GM10266 (cell line): ENCODE measurements at regions not wholly inside any gene's neighbourhood (a gene's known extent, or its start where the extent isn't known, plus 50 kb on each side); places are given as distances from the start of the nearest gene placed in this dataset.
"Not testable (repeated sequence)": the region's sequence is repeated elsewhere in the genome, so short reads cannot be mapped to it uniquely, and the experiment has no call there.

Experiments
- DNase-seq: peaks from one replicate; pipeline ENCODE4 v3.0.0; 2012; ENCODE audit errors: extremely low spot score
- TF ChIP-seq, protein P1 (sequence below): IDR thresholded peaks from 2 replicates; pipeline ENCODE4 v1.5.1; 2012; ENCODE audit warnings: mild to moderate bottlenecking, low read depth; ENCODE audit not compliant: control insufficient read depth, insufficient read depth; ENCODE audit errors: missing control alignments

DNA sequence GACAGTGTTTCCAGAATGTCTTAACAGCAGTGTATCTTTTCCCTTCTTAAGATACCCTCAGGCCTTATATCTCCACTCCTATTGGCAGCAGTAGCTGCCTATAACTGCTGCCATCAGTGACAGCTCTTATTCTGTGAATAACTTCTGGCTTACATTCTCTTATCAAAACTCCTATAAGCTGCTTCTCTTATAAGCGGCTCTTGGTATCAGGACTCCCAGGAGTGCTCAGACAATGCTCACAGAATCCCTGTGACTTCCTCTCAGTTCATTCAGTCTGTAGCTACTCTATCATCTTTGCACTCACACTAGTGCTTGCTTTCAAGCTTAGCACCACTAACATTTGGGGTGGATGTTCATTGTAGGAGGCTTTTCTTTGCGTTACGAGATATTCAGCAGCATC lies 143.7 kb upstream of the CDH7 start:
- TF ChIP-seq, protein P1, sequence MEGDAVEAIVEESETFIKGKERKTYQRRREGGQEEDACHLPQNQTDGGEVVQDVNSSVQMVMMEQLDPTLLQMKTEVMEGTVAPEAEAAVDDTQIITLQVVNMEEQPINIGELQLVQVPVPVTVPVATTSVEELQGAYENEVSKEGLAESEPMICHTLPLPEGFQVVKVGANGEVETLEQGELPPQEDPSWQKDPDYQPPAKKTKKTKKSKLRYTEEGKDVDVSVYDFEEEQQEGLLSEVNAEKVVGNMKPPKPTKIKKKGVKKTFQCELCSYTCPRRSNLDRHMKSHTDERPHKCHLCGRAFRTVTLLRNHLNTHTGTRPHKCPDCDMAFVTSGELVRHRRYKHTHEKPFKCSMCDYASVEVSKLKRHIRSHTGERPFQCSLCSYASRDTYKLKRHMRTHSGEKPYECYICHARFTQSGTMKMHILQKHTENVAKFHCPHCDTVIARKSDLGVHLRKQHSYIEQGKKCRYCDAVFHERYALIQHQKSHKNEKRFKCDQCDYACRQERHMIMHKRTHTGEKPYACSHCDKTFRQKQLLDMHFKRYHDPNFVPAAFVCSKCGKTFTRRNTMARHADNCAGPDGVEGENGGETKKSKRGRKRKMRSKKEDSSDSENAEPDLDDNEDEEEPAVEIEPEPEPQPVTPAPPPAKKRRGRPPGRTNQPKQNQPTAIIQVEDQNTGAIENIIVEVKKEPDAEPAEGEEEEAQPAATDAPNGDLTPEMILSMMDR, result no peak
- DNase-seq, result no peak

DNA sequence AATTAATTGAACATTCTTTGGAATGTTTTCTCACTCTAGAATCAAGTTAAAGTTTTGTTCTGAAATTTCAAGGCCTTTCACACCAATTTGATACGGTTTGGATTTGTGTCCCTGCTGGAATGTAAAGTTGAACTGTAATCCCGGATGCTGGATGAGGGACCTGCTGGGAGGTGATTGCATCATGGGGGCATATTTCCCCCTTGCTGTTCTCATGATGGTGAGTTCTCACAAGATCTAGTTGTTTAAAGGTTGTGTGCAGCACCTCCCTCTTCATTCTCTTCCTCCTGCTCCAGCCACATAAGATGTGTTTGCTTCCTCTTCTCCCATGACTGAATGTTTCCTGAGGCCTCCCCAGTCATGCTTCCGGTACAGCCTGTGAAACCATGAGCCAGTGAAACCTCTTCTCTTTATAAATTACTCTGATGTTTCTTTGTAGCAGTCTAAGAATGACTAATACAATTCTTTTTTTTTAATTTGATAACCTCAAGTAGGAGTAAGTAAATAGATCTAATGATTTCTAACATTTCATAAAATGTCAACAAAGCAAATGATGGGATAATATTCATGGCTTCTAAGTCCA lies 144.2 kb upstream of the CDH7 start:
- TF ChIP-seq, protein P1, result no peak
- DNase-seq, result no peak

DNA sequence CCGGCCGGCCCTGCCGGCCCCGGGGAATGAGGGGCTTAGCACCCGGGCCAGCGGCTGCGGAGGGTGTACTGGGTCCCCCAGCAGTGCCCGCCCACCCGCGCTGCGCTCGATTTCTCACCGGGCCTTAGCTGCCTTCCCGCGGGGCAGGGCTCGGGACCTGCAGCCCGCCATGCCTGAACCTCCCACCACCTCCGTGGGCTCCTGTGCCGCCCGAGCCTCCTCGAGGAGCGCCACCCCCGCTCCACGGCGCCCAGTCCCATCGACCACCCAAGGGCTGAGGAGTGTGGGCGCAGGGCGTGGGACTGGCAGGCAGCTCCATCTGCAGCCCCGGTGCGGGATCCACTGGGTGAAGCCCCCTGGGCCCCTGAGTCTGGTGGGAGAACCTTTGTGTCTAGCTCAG lies 145.5 kb upstream of the CDH7 start:
- DNase-seq, result not testable (repeated sequence)

DNA sequence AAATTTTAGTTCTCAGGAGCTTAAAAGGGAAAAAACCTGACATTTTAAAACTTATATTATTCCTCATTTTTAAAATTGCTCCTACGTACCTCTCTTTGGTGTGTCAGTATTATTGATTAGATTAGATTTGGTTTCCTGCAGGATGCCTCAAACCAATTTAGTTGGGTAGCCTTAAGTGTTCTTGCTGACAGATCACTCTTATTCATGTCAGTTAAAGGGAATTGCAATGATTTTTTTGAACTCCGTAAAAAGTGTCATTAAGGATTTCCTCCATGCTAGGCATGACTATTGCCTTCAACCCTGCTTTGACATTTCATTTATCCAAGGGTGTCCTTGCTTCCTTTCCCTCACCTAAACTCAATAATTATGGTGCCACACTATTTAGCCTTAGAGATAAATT lies 149.0 kb upstream of the CDH7 start:
- TF ChIP-seq, protein P1, result no peak
- DNase-seq, result no peak

DNA sequence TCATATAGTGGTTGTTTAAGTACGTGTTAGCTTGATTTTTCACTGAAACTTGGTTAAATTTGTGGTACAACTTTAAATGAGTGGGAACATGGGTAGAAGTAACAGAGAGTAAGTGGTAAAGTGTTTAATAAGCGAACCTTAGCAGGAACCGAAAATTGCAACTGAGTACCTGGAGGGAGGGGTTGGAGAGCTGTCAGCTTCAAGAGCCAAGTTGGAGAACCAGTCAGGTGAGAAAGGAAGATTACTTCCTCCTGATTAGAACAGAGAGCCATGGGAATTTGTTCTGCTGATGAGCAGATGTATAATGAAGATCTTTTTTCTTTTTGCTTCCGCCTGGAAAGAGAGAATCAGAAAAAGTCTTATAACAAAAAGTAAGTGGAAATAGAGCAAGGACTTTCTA lies 158.4 kb upstream of the CDH7 start:
- TF ChIP-seq, protein P1, result no peak

DNA sequence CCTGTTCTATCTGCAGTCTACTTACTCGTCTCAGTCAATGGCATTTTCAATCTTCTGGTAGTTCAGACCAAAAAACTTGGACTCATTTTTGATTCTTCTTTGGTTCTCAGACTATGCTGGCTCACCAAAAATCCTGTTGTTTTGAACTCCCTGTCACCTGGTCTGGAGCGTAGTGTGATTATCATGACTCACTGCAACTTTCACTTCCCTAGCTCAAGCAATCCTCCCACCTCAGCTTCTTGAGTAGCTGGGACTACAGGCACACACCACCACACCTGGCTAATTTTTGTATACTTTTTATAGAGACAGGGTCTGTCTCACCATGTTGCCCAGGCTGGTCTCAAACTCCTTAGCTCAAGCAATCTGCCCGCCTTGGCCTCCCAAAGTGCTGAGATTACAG lies 163.3 kb upstream of the CDH7 start:
- DNase-seq, result no peak
- TF ChIP-seq, protein P1, result no peak

More for the DNA sequence above, 158.4 kb upstream of the CDH7 start:
- no peak for DNase-seq

DNA sequence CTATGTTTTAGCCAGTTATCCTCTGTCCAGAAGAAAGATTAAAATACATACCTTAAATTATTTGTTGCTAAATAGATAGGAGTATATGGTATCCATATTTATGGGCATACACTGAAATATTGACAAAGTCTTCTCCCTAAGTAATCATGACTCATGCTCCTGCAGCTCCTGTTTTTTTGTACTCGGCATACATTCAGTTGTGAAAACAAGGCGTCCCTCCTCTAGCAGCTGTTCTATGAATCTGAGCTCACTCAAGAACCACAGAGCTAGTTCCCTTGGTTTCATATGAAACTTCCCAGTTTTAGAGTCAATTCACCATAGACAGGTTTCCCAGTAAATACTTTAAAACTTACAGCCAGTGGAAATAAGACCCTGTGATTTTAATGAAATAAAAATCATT lies 168.7 kb upstream of the CDH7 start:
- not testable (repeated sequence) for DNase-seq

DNA sequence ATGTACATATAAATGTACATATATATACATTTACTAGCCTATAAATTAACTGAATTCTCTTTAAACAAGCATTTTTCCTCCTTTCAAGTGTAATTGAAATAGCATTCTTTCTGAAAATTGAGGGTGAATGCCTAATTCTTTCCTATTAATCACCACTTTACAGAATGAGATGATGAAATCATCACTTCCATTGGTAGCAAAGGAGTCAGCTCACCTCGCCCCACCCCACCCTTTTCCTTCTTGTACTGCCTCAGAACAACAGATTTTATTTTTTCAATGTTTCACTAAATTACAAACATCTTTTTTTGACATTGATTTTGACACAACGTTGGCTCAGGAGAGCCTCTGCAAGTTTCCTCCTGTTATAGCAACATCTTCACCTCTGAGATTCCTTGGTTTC lies 181.9 kb upstream of the CDH7 start:
- TF ChIP-seq, protein P1, result no peak
- no peak for DNase-seq
